ENCODE measurements at regions not wholly inside any gene's neighbourhood (a gene's known extent, or its start where the extent isn't known, plus 50 kb on each side); places are given as distances from the start of the nearest gene placed in this dataset.

DNA sequence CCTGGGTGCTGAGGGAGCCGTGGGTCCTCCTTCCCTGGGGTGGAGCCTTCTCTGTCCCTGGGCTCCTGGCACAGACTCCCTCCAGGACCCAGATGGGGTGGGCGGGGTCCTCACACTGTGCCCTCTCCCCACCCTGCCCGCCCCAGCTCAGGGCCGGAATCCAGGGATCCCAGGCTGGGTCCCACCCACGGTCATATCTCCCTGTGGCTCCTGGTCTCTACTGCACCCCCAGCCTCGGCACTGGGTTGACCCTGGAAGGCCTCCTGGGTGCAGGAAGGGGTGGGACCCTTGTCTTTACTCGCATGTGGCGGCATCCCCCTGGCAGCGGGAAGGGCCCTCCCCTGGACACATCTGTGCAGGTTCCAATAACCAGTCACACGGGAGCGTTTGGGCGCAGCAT lies 75.8 kb upstream of the EIF5 start:
- TF ChIP-seq, protein P1, sequence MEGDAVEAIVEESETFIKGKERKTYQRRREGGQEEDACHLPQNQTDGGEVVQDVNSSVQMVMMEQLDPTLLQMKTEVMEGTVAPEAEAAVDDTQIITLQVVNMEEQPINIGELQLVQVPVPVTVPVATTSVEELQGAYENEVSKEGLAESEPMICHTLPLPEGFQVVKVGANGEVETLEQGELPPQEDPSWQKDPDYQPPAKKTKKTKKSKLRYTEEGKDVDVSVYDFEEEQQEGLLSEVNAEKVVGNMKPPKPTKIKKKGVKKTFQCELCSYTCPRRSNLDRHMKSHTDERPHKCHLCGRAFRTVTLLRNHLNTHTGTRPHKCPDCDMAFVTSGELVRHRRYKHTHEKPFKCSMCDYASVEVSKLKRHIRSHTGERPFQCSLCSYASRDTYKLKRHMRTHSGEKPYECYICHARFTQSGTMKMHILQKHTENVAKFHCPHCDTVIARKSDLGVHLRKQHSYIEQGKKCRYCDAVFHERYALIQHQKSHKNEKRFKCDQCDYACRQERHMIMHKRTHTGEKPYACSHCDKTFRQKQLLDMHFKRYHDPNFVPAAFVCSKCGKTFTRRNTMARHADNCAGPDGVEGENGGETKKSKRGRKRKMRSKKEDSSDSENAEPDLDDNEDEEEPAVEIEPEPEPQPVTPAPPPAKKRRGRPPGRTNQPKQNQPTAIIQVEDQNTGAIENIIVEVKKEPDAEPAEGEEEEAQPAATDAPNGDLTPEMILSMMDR (conservative IDR thresholded peaks at IDR 0.05 in 1 of 2, IDR thresholded peaks at IDR 0.05 in 1 of 2; ENCODE audit: extremely low read depth in 1 of 2, insufficient read depth in 1 of 2, low read depth in 1 of 2, low read length in 2 of 2) = no peak
- no peak for TF ChIP-seq EZH2 (IDR thresholded peaks at IDR 0.05; ENCODE audit: borderline replicate concordance, low read length)
